GM20000 (cell line): ENCODE measurements at regions not wholly inside any gene's neighbourhood (a gene's known extent, or its start where the extent isn't known, plus 50 kb on each side); places are given as distances from the start of the nearest gene placed in this dataset.

Experiments
- DNase-seq: peaks from one replicate; pipeline ENCODE4 v3.0.0; 2012; ENCODE audit warnings: low spot score
- CTCF ChIP-seq: IDR thresholded peaks from 2 replicates; pipeline ENCODE4 v1.5.1; 2012; ENCODE audit warnings: mild to moderate bottlenecking, control low read depth; ENCODE audit errors: extremely low read depth, missing control alignments

DNA sequence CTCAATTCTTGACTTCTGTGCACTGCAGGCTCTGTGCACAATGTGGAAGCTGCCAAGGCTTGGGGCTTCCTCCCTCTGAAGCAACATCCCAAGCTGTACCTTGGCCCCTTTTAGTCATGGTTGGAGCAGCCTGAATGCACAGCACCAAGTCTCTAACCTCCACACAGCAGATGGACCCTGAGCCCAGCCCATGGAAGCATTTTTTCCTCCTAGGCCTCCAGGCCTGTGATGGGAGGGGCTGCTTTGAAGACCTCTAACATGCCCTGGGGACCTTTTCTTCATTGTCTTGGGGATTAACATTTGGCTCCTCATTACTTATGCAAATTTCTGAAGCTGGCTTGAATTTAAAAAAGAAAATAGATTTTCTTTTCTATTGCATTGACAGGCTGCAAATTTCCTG is 385.8 kb downstream of the LRRC70 start:
- no peak for DNase-seq
- no peak for TF ChIP-seq CTCF

DNA sequence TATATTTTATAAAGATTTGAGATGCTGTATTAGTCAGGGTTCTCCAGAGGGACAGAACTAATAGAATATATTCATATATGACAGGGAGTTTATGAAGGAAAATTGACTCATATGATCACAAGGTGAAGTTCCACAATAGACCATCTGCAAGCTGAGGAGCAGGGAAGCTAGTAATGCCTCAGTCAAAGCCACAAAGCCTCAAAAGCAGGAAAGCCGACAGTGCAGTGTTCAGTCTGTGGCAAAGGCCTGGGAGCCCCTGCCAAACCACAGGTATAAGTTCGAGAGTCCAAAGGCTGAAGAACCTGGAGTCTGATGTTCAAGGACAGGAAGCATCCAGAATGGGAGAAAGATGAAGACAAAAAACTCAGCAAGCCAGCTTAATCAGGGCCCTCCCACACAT is 382.2 kb downstream of the LRRC70 start:
- DNase-seq: no peak
- TF ChIP-seq CTCF: no peak

DNA sequence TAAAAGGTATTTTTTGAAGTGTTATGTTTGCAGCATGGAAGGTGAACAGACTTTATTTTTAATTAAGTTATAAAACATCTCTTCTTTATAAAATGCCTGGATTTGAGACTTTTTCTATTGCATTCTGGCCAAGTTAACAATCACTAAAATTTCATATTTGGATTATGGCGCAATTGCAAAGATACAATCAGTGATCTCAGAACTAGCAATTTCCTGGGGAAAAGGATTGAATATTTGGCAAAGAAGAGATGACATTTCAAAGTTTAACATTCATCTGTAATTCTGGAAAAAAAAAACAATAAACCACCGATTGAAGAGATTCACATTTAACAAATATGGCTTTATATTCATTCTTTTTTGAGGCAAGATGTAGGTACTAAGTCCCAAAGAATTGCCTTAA is 378.0 kb downstream of the LRRC70 start:
- no peak for TF ChIP-seq CTCF

DNA sequence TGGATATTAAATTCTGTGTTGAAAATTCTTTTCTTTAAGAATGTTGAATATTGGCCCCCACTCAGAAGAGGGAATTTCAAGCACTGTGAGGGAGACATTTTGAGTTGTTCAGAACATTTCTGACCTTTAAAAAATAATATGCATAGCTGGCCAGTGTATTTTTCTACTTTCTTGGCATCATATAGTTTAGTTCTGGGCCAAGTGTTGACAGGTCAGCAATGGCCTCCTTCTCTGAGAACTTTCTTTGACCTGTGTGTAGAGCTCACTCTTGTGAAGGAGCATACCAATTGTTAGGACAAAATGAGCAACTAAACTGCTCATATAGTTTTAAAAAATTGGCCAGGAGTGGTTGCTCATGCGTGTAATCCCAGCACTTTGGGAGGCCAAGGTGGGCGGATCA is 376.0 kb downstream of the LRRC70 start:
- TF ChIP-seq CTCF: no peak
- DNase-seq: no peak

More for the DNA sequence above, 378.0 kb downstream of the LRRC70 start:
- DNase-seq: no peak

DNA sequence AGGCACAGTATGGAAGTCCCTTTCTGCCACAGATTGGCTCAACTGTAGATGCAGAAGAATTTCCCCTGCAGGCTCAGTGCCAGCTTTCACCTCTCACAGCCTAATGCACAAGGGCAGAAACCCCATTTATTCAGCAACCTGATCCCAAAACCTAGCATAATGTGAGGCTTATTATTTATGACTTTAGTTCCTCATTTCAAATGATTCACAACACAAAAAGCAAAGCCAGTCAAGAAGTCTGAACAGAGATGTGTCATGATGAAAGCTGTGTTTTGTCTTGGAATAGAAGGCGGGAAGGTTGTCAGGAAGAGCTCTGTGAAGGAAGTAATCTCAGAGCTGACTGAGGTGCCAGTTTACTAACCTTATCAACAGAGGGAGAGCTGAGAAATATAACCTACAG is 369.7 kb downstream of the LRRC70 start:
- TF ChIP-seq CTCF: no peak

GRCh38 chr5:62942384-62942783 is 363.8 kb downstream of the LRRC70 start:
- no peak for DNase-seq
- TF ChIP-seq CTCF: no peak

More for the DNA sequence above, 369.7 kb downstream of the LRRC70 start:
- no peak for DNase-seq

DNA sequence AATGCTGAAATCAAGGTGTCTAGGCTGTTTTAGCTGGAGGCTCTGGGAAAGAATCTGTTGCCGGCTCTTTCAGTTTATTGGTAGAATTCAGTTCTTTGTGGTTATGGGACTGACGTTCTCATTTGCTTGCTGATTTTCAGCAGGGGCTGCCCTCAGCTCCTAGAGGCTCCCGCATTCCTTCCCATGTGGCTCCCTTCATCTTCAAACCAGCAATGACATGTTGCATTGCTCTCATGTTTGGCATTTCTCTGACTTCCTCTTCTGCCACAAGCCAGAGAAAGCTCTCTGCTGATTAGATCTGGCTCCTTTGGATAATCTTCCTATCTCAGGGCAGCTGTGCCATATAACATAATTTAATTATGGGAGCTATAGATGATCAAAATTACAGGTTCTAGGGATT is 360.3 kb downstream of the LRRC70 start:
- TF ChIP-seq CTCF: no peak
- no peak for DNase-seq
